Mesendoderm (in vitro differentiated cells): ENCODE measurements at regions not wholly inside any gene's neighbourhood (a gene's known extent, or its start where the extent isn't known, plus 50 kb on each side); places are given as distances from the start of the nearest gene placed in this dataset.

Experiments used
- DNase-seq: peaks from one replicate; pipeline ENCODE4 v3.0.0; 2013
- H2AK5ac ChIP-seq: 2 replicates; pipeline ENCODE4 v1.6.1; 2013; ENCODE audit warnings: low read length, inconsistent platforms
- H2BK120ac ChIP-seq: 2 replicates; pipeline ENCODE4 v1.6.1; 2013; ENCODE audit warnings: low read depth, mild to moderate bottlenecking, low read length, moderate library complexity, mixed read lengths
- H2BK15ac ChIP-seq: replicated peaks from 2 replicates; pipeline ENCODE4 v1.6.1; 2013; ENCODE audit warnings: low read depth, mild to moderate bottlenecking, moderate library complexity
- H2BK5ac ChIP-seq: 2 replicates; pipeline ENCODE4 v1.6.1; 2013; ENCODE audit warnings: low read length, inconsistent platforms
- H3K18ac ChIP-seq: 2 replicates; pipeline ENCODE4 v1.6.1; 2013; ENCODE audit warnings: mild to moderate bottlenecking, low read length, mixed read lengths
- H3K23ac ChIP-seq: one replicate; pipeline ENCODE4 v1.6.1; 2013; ENCODE audit warnings: low read length
- H3K27ac ChIP-seq: 2 replicates; pipeline ENCODE4 v1.5.1; 2013; ENCODE audit warnings: low read depth, mild to moderate bottlenecking, inconsistent platforms, low read length, moderate library complexity
- H3K27me3 ChIP-seq: 2 replicates; pipeline ENCODE4 v1.6.1; 2013; ENCODE audit warnings: low read length, control low read depth, mild to moderate bottlenecking, inconsistent platforms; ENCODE audit not compliant: insufficient read depth, poor library complexity
- H3K36me3 ChIP-seq: 2 replicates; pipeline ENCODE4 v1.6.1; 2013; ENCODE audit warnings: low read length, inconsistent platforms; ENCODE audit not compliant: control insufficient read depth, insufficient read depth
- H3K4ac ChIP-seq: one replicate; pipeline ENCODE4 v1.6.1; 2013; ENCODE audit warnings: low read depth, mild to moderate bottlenecking, low read length, moderate library complexity
- H3K4me1 ChIP-seq: 2 replicates; pipeline ENCODE4 v1.6.1; 2013; ENCODE audit warnings: low read depth, low read length, inconsistent platforms; ENCODE audit not compliant: control insufficient read depth
- H3K4me2 ChIP-seq: 2 replicates; pipeline ENCODE4 v1.6.1; 2013; ENCODE audit warnings: low read length
- H3K4me3 ChIP-seq: 2 replicates; pipeline ENCODE4 v1.5.1; 2013; ENCODE audit warnings: mild to moderate bottlenecking, low read length
- H3K56ac ChIP-seq: one replicate; pipeline ENCODE4 v1.6.1; 2013; ENCODE audit warnings: low read length
- H3K79me1 ChIP-seq: 2 replicates; pipeline ENCODE4 v1.6.1; 2013; ENCODE audit warnings: low read length, inconsistent platforms
- H3K79me2 ChIP-seq: 2 replicates; pipeline ENCODE4 v1.6.1; 2013; ENCODE audit warnings: mild to moderate bottlenecking, low read length; ENCODE audit not compliant: control insufficient read depth, insufficient read depth
- H3K9ac ChIP-seq: 2 replicates; pipeline ENCODE4 v1.6.1; 2013; ENCODE audit warnings: low read length, inconsistent platforms
- H4K5ac ChIP-seq: one replicate; pipeline ENCODE4 v1.6.1; 2013; ENCODE audit warnings: low read length
- H4K8ac ChIP-seq: one replicate; pipeline ENCODE4 v1.6.1; 2013; ENCODE audit warnings: low read depth, mild to moderate bottlenecking, control low read depth, low read length, moderate library complexity
- WGBS: extraction: QIAGEN DNeasy Blood & Tissue Kit; methylation state at CpG from one replicate; pipeline ENCODE4 v1.1.7; 2013; ENCODE audit warnings: low lambda C conversion rate, missing lambda C conversion rate; ENCODE audit not compliant: insufficient coverage; ENCODE audit errors: extremely low coverage; 5-methylcytosine and 5-hydroxymethylcytosine counted together

DNA sequence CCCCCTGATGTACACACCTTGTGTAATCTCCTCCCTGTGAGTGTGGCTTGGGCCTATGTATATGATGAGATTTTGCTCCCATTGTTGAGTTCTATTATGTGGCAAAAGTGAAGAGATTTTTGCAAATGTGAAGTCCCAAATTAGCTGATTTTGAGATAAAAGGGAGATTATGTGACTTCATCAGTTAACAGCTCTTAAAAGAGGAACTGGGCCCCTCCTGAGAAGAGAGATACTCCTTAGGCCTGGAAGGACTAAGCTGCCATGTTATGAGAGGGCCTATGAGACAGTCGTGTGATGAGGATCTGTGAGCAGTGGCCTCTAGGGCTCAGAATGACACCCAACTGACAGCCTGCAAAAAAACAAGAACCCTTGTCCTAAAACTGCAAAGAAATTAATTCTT is 93.4 kb downstream of the OR5AK2 start:
- no peak overlapping the region for H3K4me3 ChIP-seq
- WGBS = no CpG with 5 or more reads among the region's 1 CpG
- no peaks in the 10 kb centered on the region for H3K4me1 ChIP-seq
- no peak for DNase-seq
- H2BK120ac ChIP-seq = no peak overlapping the region
- H3K27me3 ChIP-seq = no peaks in the 10 kb centered on the region
- no peak overlapping the region for H3K9ac ChIP-seq
- no peak overlapping the region for H2AK5ac ChIP-seq
- H3K56ac ChIP-seq = no peak overlapping the region
- H4K8ac ChIP-seq = no peak overlapping the region
- no peak overlapping the region for H3K27ac ChIP-seq
- no peaks in the 10 kb centered on the region for H3K79me2 ChIP-seq
- no peak overlapping the region for H2BK5ac ChIP-seq
- H3K36me3 ChIP-seq = no peaks in the 10 kb centered on the region
- H3K4me2 ChIP-seq = no peak overlapping the region
- no peak overlapping the region for H3K4ac ChIP-seq
- no peak overlapping the region for H3K23ac ChIP-seq
- H4K5ac ChIP-seq = no peak overlapping the region
- H2BK15ac ChIP-seq = no peak overlapping the region
- H3K18ac ChIP-seq = no peak overlapping the region
- no peaks in the 10 kb centered on the region for H3K79me1 ChIP-seq

GRCh38 chr11:57083641-57084385 is 95.1 kb downstream of the OR5AK2 start:
- Histone ChIP-seq H3K18ac (no peak overlapping the region), H3K79me1 (no peaks in the 10 kb centered on the region), H2AK5ac (no peak overlapping the region), H3K9ac (no peak overlapping the region), H3K27me3 (no peaks in the 10 kb centered on the region), H2BK120ac (no peak overlapping the region), H3K27ac (no peak overlapping the region), H3K4ac (no peak overlapping the region), H3K36me3 (no peaks in the 10 kb centered on the region), H3K23ac (no peak overlapping the region), H3K56ac (no peak overlapping the region), H2BK5ac (no peak overlapping the region), H4K5ac (no peak overlapping the region), H4K8ac (peak overlapping the region; percentile 2), H3K79me2 (no peaks in the 10 kb centered on the region), H3K4me2 (no peak overlapping the region), H3K4me1 (no peaks in the 10 kb centered on the region), H3K4me3 (no peak overlapping the region), H2BK15ac (no peak overlapping the region)
- no CpG with 5 or more reads among the region's 2 CpGs for WGBS
- DNase-seq = no peak

- Histone ChIP-seq H2BK5ac (no peak overlapping the region), H3K27me3 (no peaks in the 10 kb centered on the region), H3K36me3 (no peaks in the 10 kb centered on the region), H4K8ac (no peak overlapping the region), H3K18ac (no peak overlapping the region), H3K4me1 (no peaks in the 10 kb centered on the region), H2BK120ac (no peak overlapping the region), H3K9ac (no peak overlapping the region), H3K79me2 (no peaks in the 10 kb centered on the region), H3K23ac (no peak overlapping the region), H3K56ac (no peak overlapping the region), H2AK5ac (no peak overlapping the region), H2BK15ac (no peak overlapping the region), H3K4ac (no peak overlapping the region), H4K5ac (no peak overlapping the region), H3K4me2 (no peak overlapping the region), H3K4me3 (no peak overlapping the region), H3K27ac (no peak overlapping the region), H3K79me1 (no peaks in the 10 kb centered on the region)
- WGBS = no CpG with 5 or more reads among the region's 1 CpG
- DNase-seq = peak; percentile 14
Measured at GRCh38 chr11:57085611-57086010, 96.1 kb upstream of the LRRC55 start.

DNA sequence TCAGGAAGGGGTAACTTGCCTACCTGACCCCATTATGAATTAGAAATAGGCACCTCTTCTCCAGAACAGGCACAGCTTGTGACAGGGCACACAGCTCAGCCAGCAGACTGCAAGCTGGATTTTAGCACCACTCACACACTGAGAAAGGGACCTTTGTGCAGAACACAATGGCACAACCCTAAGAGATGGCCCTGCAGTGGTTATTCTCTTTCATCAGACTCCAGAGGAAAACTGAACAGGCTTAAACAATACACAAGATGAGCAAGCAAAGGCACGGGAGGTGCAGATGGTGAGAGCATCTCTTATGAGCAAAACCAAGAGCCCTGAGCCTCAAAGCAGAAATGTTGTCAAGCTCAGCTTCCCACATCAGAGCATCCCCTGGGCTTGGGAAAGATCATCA is 93.8 kb upstream of the LRRC55 start:
- Histone ChIP-seq H3K79me2 (no peaks in the 10 kb centered on the region), H3K56ac (no peak overlapping the region), H3K27ac (no peak overlapping the region), H2AK5ac (no peak overlapping the region), H4K5ac (no peak overlapping the region), H3K4me2 (no peak overlapping the region), H3K23ac (no peak overlapping the region), H3K9ac (no peak overlapping the region), H3K36me3 (no peaks in the 10 kb centered on the region), H3K18ac (no peak overlapping the region), H4K8ac (no peak overlapping the region), H3K4ac (no peak overlapping the region), H3K4me1 (no peaks in the 10 kb centered on the region), H2BK5ac (no peak overlapping the region), H3K79me1 (no peaks in the 10 kb centered on the region), H2BK120ac (no peak overlapping the region), H3K4me3 (no peak overlapping the region), H2BK15ac (no peak overlapping the region), H3K27me3 (no peaks in the 10 kb centered on the region)
- DNase-seq = no peak
- WGBS = no CpG with 5 or more reads among the region's 1 CpG

- Histone ChIP-seq H3K79me2 (no peaks in the 10 kb centered on the region), H4K8ac (no peak overlapping the region), H3K79me1 (no peaks in the 10 kb centered on the region), H3K4me1 (no peaks in the 10 kb centered on the region), H3K18ac (no peak overlapping the region), H3K4me2 (no peak overlapping the region), H2BK5ac (no peak overlapping the region), H2BK15ac (no peak overlapping the region), H3K27me3 (no peaks in the 10 kb centered on the region), H3K36me3 (no peaks in the 10 kb centered on the region), H3K27ac (no peak overlapping the region), H3K23ac (no peak overlapping the region), H2AK5ac (no peak overlapping the region), H2BK120ac (no peak overlapping the region), H3K56ac (no peak overlapping the region), H3K4ac (no peak overlapping the region), H3K4me3 (no peak overlapping the region), H3K9ac (no peak overlapping the region), H4K5ac (no peak overlapping the region)
- DNase-seq = no peak
- no CpG with 5 or more reads among the region's 9 CpGs for WGBS
Measured at GRCh38 chr11:57092028-57092698, 89.6 kb upstream of the LRRC55 start.
